ENCODE measurements at regions not wholly inside any gene's neighbourhood (a gene's known extent, or its start where the extent isn't known, plus 50 kb on each side); places are given as distances from the start of the nearest gene placed in this dataset.

DNA sequence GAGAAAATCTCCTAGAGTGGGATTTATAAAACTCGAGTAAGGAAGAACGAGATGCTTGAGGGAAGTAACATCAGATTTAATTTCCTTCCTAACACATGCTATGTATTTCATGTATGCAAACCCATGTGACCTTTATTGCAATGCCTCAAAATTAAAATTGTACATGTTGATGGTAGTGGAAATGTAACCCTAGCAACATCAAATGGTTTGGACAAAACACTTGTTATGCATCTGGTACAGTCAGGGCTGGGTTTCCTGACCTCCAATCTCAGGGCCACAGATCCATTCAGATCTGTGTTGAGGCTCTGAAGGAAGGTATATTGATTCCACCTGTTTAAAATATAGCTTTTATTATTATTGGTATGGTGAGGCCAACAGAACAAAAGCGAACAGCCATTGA is 246.0 kb downstream of the WNT5A start:
- POLR2A ChIA-PET: no interaction called here
- WGBS (ENCODE audit: insufficient coverage, low coverage, missing lambda C conversion rate): 0% methylated on average over 3 of the region's 3 CpGs
- Histone ChIP-seq H4K20me1 (replicated peaks; ENCODE audit: control insufficient read depth, insufficient read depth, low read length) (no peaks in the 10 kb centered on the region), H3K9ac (ENCODE audit: insufficient read depth in 1 of 2, low read depth in 2 of 2, low read length in 2 of 2) (no peak overlapping the region), H3K79me2 (ENCODE audit: control insufficient read depth, insufficient read depth, low read length) (no peaks in the 10 kb centered on the region), H3K4me1 (replicated peaks in 1 of 2; ENCODE audit: control insufficient read depth in 2 of 2, insufficient read depth in 2 of 2, low read length in 2 of 2) (no peaks in the 10 kb centered on the region), H3K4me3 (no peak overlapping the region), H3K4me2 (ENCODE audit: insufficient read depth, low read length) (no peak overlapping the region), H3K9me1 (ENCODE audit: control insufficient read depth, insufficient read depth, low read length) (no peaks in the 10 kb centered on the region), H3K27me3 (ENCODE audit: control insufficient read depth in 2 of 2, insufficient read depth in 2 of 2, low read length in 2 of 2) (no peaks in the 10 kb centered on the region), H3K9me3 (replicated peaks; ENCODE audit: control insufficient read depth, insufficient read depth, low read depth, low read length) (no peaks in the 10 kb centered on the region), H3K27ac (ENCODE audit: extremely low read depth, low read depth, low read length) (no peak overlapping the region), H2AFZ (ENCODE audit: low read depth, low read length) (no peak overlapping the region), H3K36me3 (ENCODE audit: control insufficient read depth, insufficient read depth, low read length) (no peaks in the 10 kb centered on the region)
- DNase-seq (ENCODE audit: extremely low read depth in 1 of 4, low spot score in 3 of 4) (no peak), ATAC-seq (no peak), FAIRE-seq (no peak)
- intact Hi-C loops (cut with micrococcal nuclease) (no loop called here), in situ Hi-C loops (cut with MboI) (no loop called here)
- CTCF ChIA-PET (ENCODE audit: low intra/inter-chr PET ratio): no interaction called here
- no TSS peak for BruUV-seq (replicated peaks)
- no peak for TF ChIP-seq BACH1 (tag; IDR thresholded peaks at IDR 0.05)
- TF ChIP-seq REST (IDR thresholded peaks at IDR 0.05; ENCODE audit: borderline replicate concordance): no peak
- no peak for TF ChIP-seq REST (CRISPR knock-in tag; IDR thresholded peaks at IDR 0.05; ENCODE audit: low read depth)
- TF ChIP-seq MEIS2 (IDR thresholded peaks at IDR 0.05; ENCODE audit: partially characterized antibody): no peak
- no peak for TF ChIP-seq MTA3 (IDR thresholded peaks at IDR 0.05; ENCODE audit: borderline replicate concordance)
- no peak for TF ChIP-seq RBM25 (IDR thresholded peaks at IDR 0.05; ENCODE audit: low read depth, low read length, severe bottlenecking)
- no peak for TF ChIP-seq HDAC1 (IDR thresholded peaks at IDR 0.05)
- TF ChIP-seq RBM15 (IDR thresholded peaks at IDR 0.05; ENCODE audit: insufficient read depth, low read length): no peak
- no peak for TF ChIP-seq NONO (IDR thresholded peaks at IDR 0.05; ENCODE audit: low read depth in 2 of 2, low read length in 1 of 2)
- no peak for TF ChIP-seq PML (IDR thresholded peaks at IDR 0.05; ENCODE audit: low read length)
- TF ChIP-seq NFIC (IDR thresholded peaks at IDR 0.05): no peak
- no peak for TF ChIP-seq ZBTB33 (CRISPR knock-in tag; IDR thresholded peaks at IDR 0.05)
- no peak for TF ChIP-seq POLR3A (IDR thresholded peaks at IDR 0.05; ENCODE audit: borderline replicate concordance, extremely low read depth, insufficient read depth, insufficient read length)
